AG10803 (cell line): ENCODE measurements at regions not wholly inside any gene's neighbourhood (a gene's known extent, or its start where the extent isn't known, plus 50 kb on each side); places are given as distances from the start of the nearest gene placed in this dataset.
A peak's percentile ranks its signal among the peaks of the same experiment; 100 is the strongest.

ENCODE experiments used
- DNase-seq: peaks from one replicate; pipeline ENCODE4 v3.0.0; 2010; ENCODE audit warnings: low read depth
- H3K4me3 ChIP-seq: 2 replicates; pipeline ENCODE4 v1.5.1; 2011; ENCODE audit warnings: mild to moderate bottlenecking, low read length, control low read depth
- CTCF ChIP-seq: conservative IDR thresholded peaks from 2 replicates; pipeline ENCODE4 v1.5.1; 2011; ENCODE audit warnings: mild to moderate bottlenecking, low read length, control low read depth, inconsistent platforms

GRCh38 chr6:81511423-81511822 lies 241.1 kb downstream of the TENT5A start:
- TF ChIP-seq CTCF = no peak
- no peak for DNase-seq

GRCh38 chr6:81495999-81496398 lies 256.5 kb downstream of the TENT5A start:
- TF ChIP-seq CTCF = no peak
- no peak for DNase-seq
- no peak overlapping the region for H3K4me3 ChIP-seq

More at GRCh38 chr6:81511423-81511822, 241.1 kb downstream of the TENT5A start:
- no peak overlapping the region for H3K4me3 ChIP-seq

GRCh38 chr6:81491454-81492101 lies 260.9 kb downstream of the TENT5A start:
- DNase-seq = no peak
- TF ChIP-seq CTCF = no peak
- no peak overlapping the region for H3K4me3 ChIP-seq

- H3K4me3 ChIP-seq = no peak overlapping the region
- no peak for TF ChIP-seq CTCF
- DNase-seq = peak; percentile 16
Observed at GRCh38 chr6:81487489-81487888, 265.0 kb downstream of the TENT5A start.

- no peak for TF ChIP-seq CTCF
- H3K4me3 ChIP-seq = no peak overlapping the region
- no peak for DNase-seq
Observed at GRCh38 chr6:81486234-81486633, 266.2 kb downstream of the TENT5A start.

GRCh38 chr6:81485395-81485794 lies 267.1 kb downstream of the TENT5A start:
- no peak overlapping the region for H3K4me3 ChIP-seq
- TF ChIP-seq CTCF = no peak
- no peak for DNase-seq

- no peak overlapping the region for H3K4me3 ChIP-seq
- DNase-seq = no peak
- no peak for TF ChIP-seq CTCF
Observed at GRCh38 chr6:81484251-81484650, 268.2 kb downstream of the TENT5A start.
